ENCODE measurements at regions not wholly inside any gene's neighbourhood (a gene's known extent, or its start where the extent isn't known, plus 50 kb on each side); places are given as distances from the start of the nearest gene placed in this dataset.
"Not testable (repeated sequence)": the region's sequence is repeated elsewhere in the genome, so short reads cannot be mapped to it uniquely, and the experiment has no call there.

GRCh38 chr4:54596201-54596600 lies 61.6 kb upstream of the KIT start:
- TF ChIP-seq MXI1 (conservative IDR thresholded peaks at IDR 0.05; ENCODE audit: poor library complexity, severe bottlenecking) (no peak), RAD21 (conservative IDR thresholded peaks at IDR 0.05) (no peak), SMC3 (conservative IDR thresholded peaks at IDR 0.05; ENCODE audit: poor library complexity) (no peak), EZH2 (IDR thresholded peaks at IDR 0.05; ENCODE audit: borderline replicate concordance, insufficient read depth, low read length, poor library complexity, severe bottlenecking) (no peak), TAF1 (IDR thresholded peaks at IDR 0.05; ENCODE audit: low read depth) (no peak), EP300 (conservative IDR thresholded peaks at IDR 0.05; ENCODE audit: poor library complexity, severe bottlenecking) (no peak), POLR2AphosphoS5 (IDR thresholded peaks at IDR 0.05) (no peak), REST (IDR thresholded peaks at IDR 0.05; ENCODE audit: borderline replicate concordance) (no peak), CTCF (IDR thresholded peaks at IDR 0.05; ENCODE audit: poor library complexity, severe bottlenecking) (no peak)
- H3F3A ChIP-seq (ENCODE audit: insufficient read depth, low read length, poor library complexity, severe bottlenecking), result no peaks in the 10 kb centered on the region
- no peak overlapping the region for H3K4me2 ChIP-seq (ENCODE audit: low read length)
- no peaks in the 10 kb centered on the region for H4K20me1 ChIP-seq (ENCODE audit: insufficient read depth)
- H3K9ac ChIP-seq (ENCODE audit: low read length), result no peak overlapping the region
- H3K9me3 ChIP-seq (ENCODE audit: low read length), result no peaks in the 10 kb centered on the region
- no peak overlapping the region for H2AFZ ChIP-seq (ENCODE audit: low read depth, low read length)
- H3K4me3 ChIP-seq (ENCODE audit: low read length), result no peak overlapping the region
- no peaks in the 10 kb centered on the region for H3K9me2 ChIP-seq (ENCODE audit: insufficient read depth, low read length)
- H3K27ac ChIP-seq (ENCODE audit: low read length), result no peak overlapping the region
- no peaks in the 10 kb centered on the region for H3K36me3 ChIP-seq (ENCODE audit: insufficient read depth, low read length)
- no peaks in the 10 kb centered on the region for H3K79me2 ChIP-seq (replicated peaks; ENCODE audit: insufficient read depth, low read length)
- H3K27me3 ChIP-seq (ENCODE audit: insufficient read depth, low read depth, low read length), result no peaks in the 10 kb centered on the region

- H3F3A ChIP-seq (ENCODE audit: insufficient read depth, low read length, poor library complexity, severe bottlenecking); H2AFZ ChIP-seq (ENCODE audit: low read depth, low read length); H3K36me3 ChIP-seq (ENCODE audit: insufficient read depth, low read length); H3K4me3 ChIP-seq (ENCODE audit: low read length); H4K20me1 ChIP-seq (ENCODE audit: insufficient read depth); H3K9ac ChIP-seq (ENCODE audit: low read length); H3K4me2 ChIP-seq (ENCODE audit: low read length); H3K9me3 ChIP-seq (ENCODE audit: low read length); H3K27ac ChIP-seq (ENCODE audit: low read length); H3K9me2 ChIP-seq (ENCODE audit: insufficient read depth, low read length); H3K27me3 ChIP-seq (ENCODE audit: insufficient read depth, low read depth, low read length); H3K79me2 ChIP-seq (replicated peaks; ENCODE audit: insufficient read depth, low read length): not testable (repeated sequence)
Measured at GRCh38 chr4:54597678-54598077, 60.1 kb upstream of the KIT start.

- not testable (repeated sequence) for H4K20me1 ChIP-seq (ENCODE audit: insufficient read depth); H3K4me2 ChIP-seq (ENCODE audit: low read length); H3K79me2 ChIP-seq (replicated peaks; ENCODE audit: insufficient read depth, low read length); H3K9ac ChIP-seq (ENCODE audit: low read length); H3K9me2 ChIP-seq (ENCODE audit: insufficient read depth, low read length); H2AFZ ChIP-seq (ENCODE audit: low read depth, low read length); H3K4me3 ChIP-seq (ENCODE audit: low read length); H3F3A ChIP-seq (ENCODE audit: insufficient read depth, low read length, poor library complexity, severe bottlenecking); H3K27me3 ChIP-seq (ENCODE audit: insufficient read depth, low read depth, low read length); H3K36me3 ChIP-seq (ENCODE audit: insufficient read depth, low read length); H3K27ac ChIP-seq (ENCODE audit: low read length); H3K9me3 ChIP-seq (ENCODE audit: low read length)
Measured at GRCh38 chr4:54602175-54602574, 55.6 kb upstream of the KIT start.

Data from neural cell (in vitro differentiated cells).